ENCODE measurements at regions not wholly inside any gene's neighbourhood (a gene's known extent, or its start where the extent isn't known, plus 50 kb on each side); places are given as distances from the start of the nearest gene placed in this dataset.

- TF ChIP-seq CTCF (IDR thresholded peaks at IDR 0.05) (no peak), POLR2A (IDR thresholded peaks at IDR 0.05) (no peak)
These were observed 317.0 kb downstream of the BARHL2 start for GRCh38 chr1:90400131-90400530.

Measured in adrenal gland (tissue), 5 donors.